ENCODE measurements at regions not wholly inside any gene's neighbourhood (a gene's known extent, or its start where the extent isn't known, plus 50 kb on each side); places are given as distances from the start of the nearest gene placed in this dataset.

GRCh38 chr22:49006207-49007012 is 821.3 kb downstream of the BRD1 start:
- H3K9me3 ChIP-seq (ENCODE audit: control extremely low read depth in 1 of 3, control insufficient read depth in 2 of 3, insufficient read depth in 1 of 3, low read length in 2 of 3) = peaks cover 0 to 21% (median 3%) of the 10 kb centered on the region in 3 donors
- Mint-ChIP-seq H3K4me3 (no peak overlapping the region), H3K27me3 (no peaks in the 10 kb centered on the region), H3K4me1 (no peaks in the 10 kb centered on the region), H3K27ac (no peak overlapping the region), H3K9me3 (ENCODE audit: insufficient read depth) (peaks cover 6% of the 10 kb centered on the region)
- no peak overlapping the region for H3K4me2 ChIP-seq (replicated peaks; ENCODE audit: low read depth, low read length, poor library complexity, severe bottlenecking)
- H3K4me1 ChIP-seq (ENCODE audit: control insufficient read depth in 2 of 2, insufficient read depth in 2 of 2, low read length in 2 of 2) = no peaks in the 10 kb centered on the region
- no peak overlapping the region for H3K9ac ChIP-seq (ENCODE audit: low read length)
- no peaks in the 10 kb centered on the region for H3K79me2 ChIP-seq (ENCODE audit: control insufficient read depth, insufficient read depth, low read length)
- WGBS (ENCODE audit: insufficient coverage) = 77% methylated on average over 9 of the region's 11 CpGs
- no peak overlapping the region for H2AFZ ChIP-seq (ENCODE audit: insufficient read depth, low read depth, low read length, poor library complexity, severe bottlenecking)
- CTCF ChIA-PET = no interaction called here
- H4K20me1 ChIP-seq (ENCODE audit: control insufficient read depth, insufficient read depth, low read length, poor library complexity, severe bottlenecking) = no peaks in the 10 kb centered on the region
- H3K27me3 ChIP-seq (replicated peaks in 1 of 4; ENCODE audit: control extremely low read depth in 1 of 4, control insufficient read depth in 3 of 4, insufficient read depth in 4 of 4, low read length in 3 of 4) = no peaks in the 10 kb centered on the region
- no peak for TF ChIP-seq CTCF (IDR thresholded peaks at IDR 0.05)
- no peak for TF ChIP-seq EZH2 (IDR thresholded peaks at IDR 0.05; ENCODE audit: borderline replicate concordance, insufficient read depth, low read depth, low read length, poor library complexity, severe bottlenecking)
- H3K4me3 ChIP-seq (ENCODE audit: control extremely low read depth in 1 of 5, extremely low read depth in 1 of 5, insufficient read depth in 1 of 5, low read depth in 2 of 5, low read length in 4 of 5) = no peak overlapping the region
- intact Hi-C loops (cut with micrococcal nuclease) = no loop called here
- H3K27ac ChIP-seq (ENCODE audit: low read length in 2 of 2) = no peak overlapping the region
- H3K36me3 ChIP-seq (replicated peaks in 1 of 2; ENCODE audit: control extremely low read depth in 1 of 2, control insufficient read depth in 1 of 2, extremely low read depth in 1 of 2, insufficient read depth in 2 of 2, low read length in 1 of 2) = no peaks in the 10 kb centered on the region
- POLR2A ChIA-PET = no interaction called here
- ATAC-seq (ENCODE audit: low read depth) (no peak), DNase-seq (no peak)

- TF ChIP-seq CTCF (IDR thresholded peaks at IDR 0.05) (no peak), EZH2 (IDR thresholded peaks at IDR 0.05; ENCODE audit: borderline replicate concordance, insufficient read depth, low read depth, low read length, poor library complexity, severe bottlenecking) (no peak)
- CTCF ChIA-PET = no interaction called here
- H3K79me2 ChIP-seq (ENCODE audit: control insufficient read depth, insufficient read depth, low read length) = no peaks in the 10 kb centered on the region
- Mint-ChIP-seq H3K27me3 (no peaks in the 10 kb centered on the region), H3K4me3 (no peak overlapping the region), H3K9me3 (ENCODE audit: insufficient read depth) (peaks cover 11% of the 10 kb centered on the region), H3K27ac (no peak overlapping the region), H3K4me1 (no peaks in the 10 kb centered on the region)
- H3K36me3 ChIP-seq (replicated peaks in 1 of 2; ENCODE audit: control extremely low read depth in 1 of 2, control insufficient read depth in 1 of 2, extremely low read depth in 1 of 2, insufficient read depth in 2 of 2, low read length in 1 of 2) = no peaks in the 10 kb centered on the region
- DNase-seq = no peak
- no peak overlapping the region for H3K4me2 ChIP-seq (replicated peaks; ENCODE audit: low read depth, low read length, poor library complexity, severe bottlenecking)
- POLR2A ChIA-PET = no interaction called here
- no peak overlapping the region for H3K9ac ChIP-seq (ENCODE audit: low read length)
- no peak for ATAC-seq (ENCODE audit: low read depth)
- no peaks in the 10 kb centered on the region for H3K4me1 ChIP-seq (ENCODE audit: control insufficient read depth in 2 of 2, insufficient read depth in 2 of 2, low read length in 2 of 2)
- WGBS (ENCODE audit: insufficient coverage) = 96% methylated on average over 5 of the region's 7 CpGs
- intact Hi-C loops (cut with micrococcal nuclease) = no loop called here
- no peak overlapping the region for H2AFZ ChIP-seq (ENCODE audit: insufficient read depth, low read depth, low read length, poor library complexity, severe bottlenecking)
- H3K27ac ChIP-seq (ENCODE audit: low read length in 2 of 2) = no peak overlapping the region
- peaks cover 0 to 21% (median 3%) of the 10 kb centered on the region in 3 donors for H3K9me3 ChIP-seq (ENCODE audit: control extremely low read depth in 1 of 3, control insufficient read depth in 2 of 3, insufficient read depth in 1 of 3, low read length in 2 of 3)
- no peaks in the 10 kb centered on the region for H4K20me1 ChIP-seq (ENCODE audit: control insufficient read depth, insufficient read depth, low read length, poor library complexity, severe bottlenecking)
- H3K27me3 ChIP-seq (replicated peaks in 1 of 4; ENCODE audit: control extremely low read depth in 1 of 4, control insufficient read depth in 3 of 4, insufficient read depth in 4 of 4, low read length in 3 of 4) = no peaks in the 10 kb centered on the region
- no peak overlapping the region for H3K4me3 ChIP-seq (ENCODE audit: control extremely low read depth in 1 of 5, extremely low read depth in 1 of 5, insufficient read depth in 1 of 5, low read depth in 2 of 5, low read length in 4 of 5)
Measured at GRCh38 chr22:49005557-49005956, 822.1 kb downstream of the BRD1 start.
